Parathyroid adenoma (tissue), 2 donors: ENCODE measurements at regions not wholly inside any gene's neighbourhood (a gene's known extent, or its start where the extent isn't known, plus 50 kb on each side); places are given as distances from the start of the nearest gene placed in this dataset.

Experiments used
- H2AFZ ChIP-seq: fragments of 300-600 bp; sonication (generic); one replicate; pipeline ENCODE4 v1.7.0; 2017; ENCODE audit warnings: antibody characterized with exemption, mild to moderate bottlenecking
- H3K27ac ChIP-seq: fragments of 300-600 bp; sonication (generic); one replicate; pipeline ENCODE4 v1.7.0; 2017
- H3K27me3 ChIP-seq: fragments of 300-600 bp; sonication (generic); one replicate; pipeline ENCODE4 v1.7.0; 2017; ENCODE audit warnings: low read length; ENCODE audit not compliant: control insufficient read depth, insufficient read depth
- H3K36me3 ChIP-seq: fragments of 300-600 bp; sonication (generic); one replicate; pipeline ENCODE4 v1.7.0; 2017; ENCODE audit warnings: low read length; ENCODE audit not compliant: control insufficient read depth, insufficient read depth
- H3K4me1 ChIP-seq: fragments of 300-600 bp; sonication (generic); one replicate; pipeline ENCODE4 v1.7.0; 2017; ENCODE audit warnings: control low read depth
- H3K4me2 ChIP-seq: fragments of 300-600 bp; sonication (generic); one replicate; pipeline ENCODE4 v1.7.0; 2017; ENCODE audit warnings: low read length
- H3K4me3 ChIP-seq: fragments of 300-600 bp; sonication (generic); one replicate; pipeline ENCODE4 v1.7.0; 2017; ENCODE audit warnings: low read depth, low read length
- H3K79me2 ChIP-seq: fragments of 300-600 bp; sonication (generic); one replicate; pipeline ENCODE4 v1.7.0; 2017; ENCODE audit warnings: control low read depth
- H3K9ac ChIP-seq: fragments of 300-600 bp; sonication (generic); one replicate; pipeline ENCODE4 v1.7.0; 2017; ENCODE audit warnings: mild to moderate bottlenecking
- H3K9me3 ChIP-seq: fragments of 300-600 bp; sonication (generic); one replicate; pipeline ENCODE4 v1.7.0; 2017; ENCODE audit warnings: low read length; ENCODE audit not compliant: control insufficient read depth
- CTCF ChIP-seq: fragments of 300-600 bp; sonication (generic); IDR thresholded peaks from one replicate; pipeline ENCODE4 v1.7.0; 2017; ENCODE audit warnings: antibody characterized with exemption, mild to moderate bottlenecking
- donor health status: primary hyperparathyroidism.

GRCh38 chr2:33660416-33661123 is 61.5 kb upstream of the FAM98A start:
- H3K36me3 ChIP-seq, result no peaks in the 10 kb centered on the region
- H3K4me2 ChIP-seq, result no peak overlapping the region
- no peak overlapping the region for H3K4me3 ChIP-seq
- H3K27me3 ChIP-seq, result no peaks in the 10 kb centered on the region
- no peaks in the 10 kb centered on the region for H3K9me3 ChIP-seq
- H3K79me2 ChIP-seq, result peaks cover 2% of the 10 kb centered on the region
- peaks cover 2% of the 10 kb centered on the region for H3K4me1 ChIP-seq
- peak overlapping the region; percentile 1 for H3K27ac ChIP-seq
- no peak for TF ChIP-seq CTCF
- peak overlapping the region; percentile 55 for H2AFZ ChIP-seq
- H3K9ac ChIP-seq, result no peak overlapping the region

GRCh38 chr2:33655626-33656320 is 56.7 kb upstream of the FAM98A start:
- Histone ChIP-seq H3K9ac (no peak overlapping the region), H3K4me2 (no peak overlapping the region), H2AFZ (no peak overlapping the region), H3K79me2 (peaks cover 22% of the 10 kb centered on the region), H3K27me3 (no peaks in the 10 kb centered on the region), H3K9me3 (no peaks in the 10 kb centered on the region), H3K36me3 (no peaks in the 10 kb centered on the region), H3K4me1 (peaks cover 23% of the 10 kb centered on the region), H3K27ac (no peak overlapping the region), H3K4me3 (no peak overlapping the region)
- no peak for TF ChIP-seq CTCF

GRCh38 chr2:33652830-33653229 is 53.7 kb upstream of the FAM98A start:
- Histone ChIP-seq H3K4me2 (no peak overlapping the region), H3K36me3 (no peaks in the 10 kb centered on the region), H2AFZ (peak overlapping the region; percentile 2), H3K4me3 (no peak overlapping the region), H3K9me3 (no peaks in the 10 kb centered on the region), H3K27me3 (no peaks in the 10 kb centered on the region), H3K27ac (no peak overlapping the region), H3K4me1 (peaks cover 38% of the 10 kb centered on the region), H3K9ac (no peak overlapping the region), H3K79me2 (peaks cover 22% of the 10 kb centered on the region)
- no peak for TF ChIP-seq CTCF

- H3K79me2 ChIP-seq, result peaks cover 17% of the 10 kb centered on the region
- no peak overlapping the region for H3K9ac ChIP-seq
- H3K4me1 ChIP-seq, result peaks cover 44% of the 10 kb centered on the region
- H3K27me3 ChIP-seq, result no peaks in the 10 kb centered on the region
- TF ChIP-seq CTCF, result no peak
- peak overlapping the region; percentile 57 for H3K27ac ChIP-seq
- no peaks in the 10 kb centered on the region for H3K36me3 ChIP-seq
- no peak overlapping the region for H3K4me2 ChIP-seq
- no peaks in the 10 kb centered on the region for H3K9me3 ChIP-seq
- peak overlapping the region; percentile 2 for H2AFZ ChIP-seq
- no peak overlapping the region for H3K4me3 ChIP-seq
Measured at GRCh38 chr2:33650171-33650570, 51.1 kb upstream of the FAM98A start.
